Adrenal gland (tissue), 9 donors: ENCODE measurements at regions not wholly inside any gene's neighbourhood (a gene's known extent, or its start where the extent isn't known, plus 50 kb on each side); places are given as distances from the start of the nearest gene placed in this dataset.

Source experiments
- DNase-seq, 7 donors: peaks; one replicate each; pipeline ENCODE4 v3.0.0-alpha.2; 2019 to 2020
- H3K27ac ChIP-seq, 5 donors: fragments of 200-600 bp; sonication (generic) in 4 of 5; 1 replicate in 3 of 5; 2 replicates in 2 of 5; pipeline versions ENCODE4 v1.5.1 to v1.8.0; 2016 to 2020; ENCODE audit warnings: mild to moderate bottlenecking in 1 of 5
- H3K27me3 ChIP-seq: fragments of 200-600 bp; 2 replicates; pipeline ENCODE4 v1.8.0; 2021
- H3K36me3 ChIP-seq, 2 donors: fragments of 200-600 bp; replicated peaks in 1 of 2; 1 replicate in 1 of 2; 2 replicates in 1 of 2; pipeline versions ENCODE4 v1.5.1 to v1.8.0; 2018 to 2022
- H3K4me1 ChIP-seq, 2 donors: fragments of 200-600 bp; replicated peaks in 1 of 2; 1 replicate in 1 of 2; 2 replicates in 1 of 2; pipeline versions ENCODE4 v1.5.1 to v1.8.0; 2018 to 2021
- H3K4me3 ChIP-seq, 4 donors: fragments of 200-600 bp; sonication (generic) in 3 of 4; one replicate each; pipeline ENCODE4 v1.5.1; 2016 to 2018
- H3K9me3 ChIP-seq, 3 donors: fragments of 200-600 bp; sonication (generic) in 1 of 3; replicated peaks in 1 of 3; 1 replicate in 2 of 3; 2 replicates in 1 of 3; pipeline versions ENCODE4 v1.5.1 to v1.8.0; 2016 to 2021
- CTCF ChIP-seq, 6 experiments: fragments of 450-650 bp in 4 of 6; fragments of 200-600 bp in 2 of 6; sonication (generic) in 1 of 6; IDR thresholded peaks; 1 replicate in 5 of 6; 2 replicates in 1 of 6; pipeline versions ENCODE4 v1.5.1 to v1.8.0; 2016 to 2021; ENCODE audit warnings: antibody characterized with exemption in 6 of 6, mild to moderate bottlenecking in 2 of 6, moderate library complexity in 1 of 6
- POLR2A ChIP-seq, 2 donors: fragments of 450-650 bp; IDR thresholded peaks; one replicate each; pipeline ENCODE4 v1.6.1; 2017; ENCODE audit warnings: antibody characterized with exemption in 2 of 2, mild to moderate bottlenecking in 2 of 2, moderate library complexity in 1 of 2
- WGBS, 4 donors: extraction: QIAGEN DNeasy Blood & Tissue Kit in 2 of 4; methylation state at CpG; one replicate each; pipeline versions ENCODE4 v1.1.5 to v1.1.7; 2013 to 2017; 5-methylcytosine and 5-hydroxymethylcytosine counted together
- intact Hi-C, 2 donors: fragments of 100-400 bp; cut with DNase I; formaldehyde crosslinking; loops; one replicate each; pipeline versions ENCODE4 v1.14.1 to v1.15.0; 2022 to 2023
- donor health status: healthy with polysubstance abuse.
- donor health status: Bipolar disorder and iron deficiency.
- donor health status: DM: yes; HTN: yes; CAD: no.
- donor health status: DM: no; HTN: no; CAD: no.
- donor health status: DM: no; HTN: no; CAD: no.

- Histone ChIP-seq H3K36me3 (no peaks in the 10 kb centered on the region), H3K27ac (no peak overlapping the region), H3K4me3 (no peak overlapping the region), H3K4me1 (no peaks in the 10 kb centered on the region), H3K27me3 (no peaks in the 10 kb centered on the region), H3K9me3 (no peaks in the 10 kb centered on the region)
- intact Hi-C loops, result no loop called here
- no peak for DNase-seq
- TF ChIP-seq POLR2A (IDR thresholded peaks at IDR 0.05) (no peak), CTCF (IDR thresholded peaks at IDR 0.05) (no peak)
- WGBS, 4 donors, result 73 to 87% (median 82%) methylated on average over 2 of the region's 2 CpGs
Observed at GRCh38 chr5:117010574-117010973, 436.0 kb upstream of the SEMA6A start.

GRCh38 chr5:116998024-116998423 is 423.4 kb upstream of the SEMA6A start:
- no peaks in the 10 kb centered on the region for H3K9me3 ChIP-seq
- no peaks in the 10 kb centered on the region for H3K36me3 ChIP-seq
- H3K4me3 ChIP-seq, result no peak overlapping the region
- H3K4me1 ChIP-seq, result no peaks in the 10 kb centered on the region
- H3K27ac ChIP-seq, result no peak overlapping the region
- TF ChIP-seq CTCF (IDR thresholded peaks at IDR 0.05), result no peak
- TF ChIP-seq POLR2A (IDR thresholded peaks at IDR 0.05), result no peak
- intact Hi-C loops, result no loop called here
- WGBS, 4 donors, result 82 to 90% (median 87%) methylated on average over 5 to 13 of the region's 13 CpGs
- DNase-seq, result no peak
- H3K27me3 ChIP-seq, result no peaks in the 10 kb centered on the region

- whole genome bisulfite sequencing, 4 donors, result 76 to 86% (median 79%) methylated on average over 2 of the region's 2 CpGs
- intact Hi-C loops, result no loop called here
- TF ChIP-seq CTCF (IDR thresholded peaks at IDR 0.05), result no peak
- TF ChIP-seq POLR2A (IDR thresholded peaks at IDR 0.05), result no peak
- no peak overlapping the region for H3K4me3 ChIP-seq
- no peaks in the 10 kb centered on the region for H3K36me3 ChIP-seq
- H3K27me3 ChIP-seq, result no peaks in the 10 kb centered on the region
- H3K27ac ChIP-seq, result no peak overlapping the region
- no peak for DNase-seq
- H3K9me3 ChIP-seq, result no peaks in the 10 kb centered on the region
- H3K4me1 ChIP-seq, result no peaks in the 10 kb centered on the region
Observed at GRCh38 chr5:116992681-116993080, 418.1 kb upstream of the SEMA6A start.

- Histone ChIP-seq H3K36me3 (no peaks in the 10 kb centered on the region), H3K27ac (no peak overlapping the region), H3K27me3 (no peaks in the 10 kb centered on the region), H3K9me3 (no peaks in the 10 kb centered on the region), H3K4me1 (no peaks in the 10 kb centered on the region), H3K4me3 (no peak overlapping the region)
- DNase-seq, result no peak
- WGBS, 4 donors, result 79 to 84% (median 81%) methylated on average over 3 of the region's 3 CpGs
- intact Hi-C loops, result no loop called here
- no peak for TF ChIP-seq CTCF (IDR thresholded peaks at IDR 0.05)
- TF ChIP-seq POLR2A (IDR thresholded peaks at IDR 0.05), result no peak
Observed at GRCh38 chr5:116989995-116990394, 415.4 kb upstream of the SEMA6A start.
